PC-9 (cell line): ENCODE measurements at regions not wholly inside any gene's neighbourhood (a gene's known extent, or its start where the extent isn't known, plus 50 kb on each side); places are given as distances from the start of the nearest gene placed in this dataset.
"Not testable (repeated sequence)": the region's sequence is repeated elsewhere in the genome, so short reads cannot be mapped to it uniquely, and the experiment has no call there.

Source experiments
- EZH2 ChIP-seq: fragments of 200-600 bp; sonication (generic); IDR thresholded peaks from 2 replicates; pipeline ENCODE4 v1.8.0; 2017; ENCODE audit warnings: antibody characterized with exemption, low read depth
- TF ChIP-seq, protein P1 (sequence below): fragments of 200-600 bp; sonication (generic); conservative IDR thresholded peaks from 2 replicates; pipeline ENCODE4 v1.6.1; 2017; ENCODE audit warnings: mixed run types, antibody characterized with exemption, mild to moderate bottlenecking, moderate library complexity

DNA sequence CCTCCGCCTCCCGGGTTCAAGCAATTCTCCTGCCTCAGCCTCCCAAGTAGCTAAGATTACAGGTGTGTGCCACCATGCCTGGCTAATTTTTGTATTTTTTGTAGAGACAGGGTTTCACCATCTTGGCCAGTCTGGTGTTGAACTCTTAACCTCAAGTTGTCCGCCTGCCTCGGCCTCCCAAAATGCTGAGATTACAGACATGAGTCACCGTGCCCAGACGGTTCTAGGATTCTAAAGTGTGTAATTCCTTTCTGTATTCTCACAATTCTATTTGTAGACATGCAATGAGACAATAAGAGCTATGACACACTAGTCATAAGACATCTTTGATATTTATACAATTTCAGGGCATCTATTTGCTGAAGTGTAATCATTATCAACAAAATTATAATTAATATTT lies 585.0 kb upstream of the FLRT2 start:
- TF ChIP-seq, protein P1, sequence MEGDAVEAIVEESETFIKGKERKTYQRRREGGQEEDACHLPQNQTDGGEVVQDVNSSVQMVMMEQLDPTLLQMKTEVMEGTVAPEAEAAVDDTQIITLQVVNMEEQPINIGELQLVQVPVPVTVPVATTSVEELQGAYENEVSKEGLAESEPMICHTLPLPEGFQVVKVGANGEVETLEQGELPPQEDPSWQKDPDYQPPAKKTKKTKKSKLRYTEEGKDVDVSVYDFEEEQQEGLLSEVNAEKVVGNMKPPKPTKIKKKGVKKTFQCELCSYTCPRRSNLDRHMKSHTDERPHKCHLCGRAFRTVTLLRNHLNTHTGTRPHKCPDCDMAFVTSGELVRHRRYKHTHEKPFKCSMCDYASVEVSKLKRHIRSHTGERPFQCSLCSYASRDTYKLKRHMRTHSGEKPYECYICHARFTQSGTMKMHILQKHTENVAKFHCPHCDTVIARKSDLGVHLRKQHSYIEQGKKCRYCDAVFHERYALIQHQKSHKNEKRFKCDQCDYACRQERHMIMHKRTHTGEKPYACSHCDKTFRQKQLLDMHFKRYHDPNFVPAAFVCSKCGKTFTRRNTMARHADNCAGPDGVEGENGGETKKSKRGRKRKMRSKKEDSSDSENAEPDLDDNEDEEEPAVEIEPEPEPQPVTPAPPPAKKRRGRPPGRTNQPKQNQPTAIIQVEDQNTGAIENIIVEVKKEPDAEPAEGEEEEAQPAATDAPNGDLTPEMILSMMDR: not testable (repeated sequence)
- TF ChIP-seq EZH2: not testable (repeated sequence)
